ENCODE measurements at regions not wholly inside any gene's neighbourhood (a gene's known extent, or its start where the extent isn't known, plus 50 kb on each side); places are given as distances from the start of the nearest gene placed in this dataset.

- no peak for DNase-seq (ENCODE audit: low spot score)
These were observed 1336.4 kb downstream of the TBC1D22A start for GRCh38 chr22:48098921-48099245.

GRCh38 chr22:48098243-48098920 is 1335.9 kb downstream of the TBC1D22A start:
- DNase-seq (ENCODE audit: low spot score) = no peak

DNA sequence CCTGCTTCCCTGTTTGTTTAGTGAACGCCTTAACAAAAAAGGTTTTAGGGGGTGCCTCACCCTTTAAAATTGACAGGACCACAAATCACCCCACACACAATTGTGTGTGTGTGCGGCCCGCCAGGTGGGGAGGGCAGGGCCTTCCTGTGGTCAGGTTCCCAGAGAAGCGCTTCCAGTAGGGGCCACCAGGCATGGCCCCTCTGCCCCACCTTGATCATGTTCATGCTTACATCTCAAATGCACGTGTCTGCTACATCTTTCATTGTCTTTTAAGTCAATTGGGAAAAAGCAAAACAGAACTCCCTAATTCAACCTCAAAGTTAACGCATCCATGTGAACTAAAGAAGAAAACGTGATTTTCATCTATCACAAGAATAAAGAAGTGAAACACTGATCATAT is 1335.3 kb downstream of the TBC1D22A start:
- DNase-seq (ENCODE audit: low spot score) = no peak

DNA sequence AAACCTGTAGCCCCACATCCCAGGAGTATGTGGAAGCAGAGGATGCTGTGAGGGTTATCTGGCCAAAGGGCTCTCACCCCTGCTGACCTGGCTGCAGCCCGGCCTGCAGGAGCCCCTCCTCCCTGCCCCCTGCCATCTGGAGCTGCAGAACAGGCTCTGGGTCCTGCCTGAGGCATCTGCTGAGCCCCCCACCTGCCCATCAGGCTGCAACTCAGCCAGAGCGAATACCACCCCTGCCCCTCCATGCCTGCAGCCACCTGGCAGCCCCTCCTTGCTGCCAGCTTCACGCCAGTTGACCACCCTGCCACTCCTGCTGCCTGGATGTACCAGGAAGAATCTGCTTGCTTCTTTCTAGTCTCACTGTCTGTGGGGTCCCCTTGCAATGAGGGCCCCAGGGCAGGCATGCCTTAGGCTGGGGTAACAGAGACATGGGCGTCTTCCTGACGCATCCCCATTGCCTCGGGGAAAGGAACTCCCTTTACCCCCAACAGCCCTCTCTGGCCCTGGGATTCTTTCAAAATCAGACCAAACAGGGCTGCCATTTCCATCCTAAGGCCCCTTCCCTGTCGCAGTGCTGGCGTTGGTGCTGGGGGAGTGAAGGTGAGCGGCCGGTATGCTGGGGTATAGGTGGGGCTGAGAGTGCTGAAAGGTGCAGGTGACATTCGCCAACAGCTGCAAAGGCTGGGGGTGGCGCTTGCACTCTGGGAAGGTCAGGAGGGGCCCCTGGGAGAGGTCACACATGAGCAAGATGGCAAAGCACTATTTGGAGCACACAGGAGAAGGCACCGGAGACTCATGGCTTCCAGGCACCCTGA is 1334.6 kb downstream of the TBC1D22A start:
- DNase-seq (ENCODE audit: low spot score) = no peak

DNA sequence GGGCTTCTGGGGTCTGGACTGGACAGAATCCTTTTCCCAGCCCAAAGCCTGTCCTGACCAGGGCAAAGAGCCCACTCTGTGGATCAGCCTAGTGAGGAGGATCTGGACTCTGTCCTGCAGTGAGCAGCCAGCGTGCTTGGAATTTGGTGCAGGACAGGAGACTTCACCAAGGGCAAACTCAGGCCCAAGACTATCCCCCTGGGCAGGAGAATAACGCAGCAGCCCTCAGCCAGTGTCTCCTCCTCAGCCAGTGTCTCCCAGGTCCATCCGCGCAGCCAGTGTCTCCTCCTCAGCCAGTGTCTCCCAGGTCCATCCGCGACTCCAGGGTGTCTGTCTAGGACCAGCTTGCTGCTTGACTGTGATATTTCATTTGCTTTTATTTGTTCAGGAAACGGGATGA is 1334.0 kb downstream of the TBC1D22A start:
- no peak for DNase-seq (ENCODE audit: low spot score)

GRCh38 chr22:48093981-48094380 is 1331.5 kb downstream of the TBC1D22A start:
- DNase-seq (ENCODE audit: low spot score) = no peak

GRCh38 chr22:48092866-48093265 is 1330.4 kb downstream of the TBC1D22A start:
- no peak for DNase-seq (ENCODE audit: low spot score)

DNA sequence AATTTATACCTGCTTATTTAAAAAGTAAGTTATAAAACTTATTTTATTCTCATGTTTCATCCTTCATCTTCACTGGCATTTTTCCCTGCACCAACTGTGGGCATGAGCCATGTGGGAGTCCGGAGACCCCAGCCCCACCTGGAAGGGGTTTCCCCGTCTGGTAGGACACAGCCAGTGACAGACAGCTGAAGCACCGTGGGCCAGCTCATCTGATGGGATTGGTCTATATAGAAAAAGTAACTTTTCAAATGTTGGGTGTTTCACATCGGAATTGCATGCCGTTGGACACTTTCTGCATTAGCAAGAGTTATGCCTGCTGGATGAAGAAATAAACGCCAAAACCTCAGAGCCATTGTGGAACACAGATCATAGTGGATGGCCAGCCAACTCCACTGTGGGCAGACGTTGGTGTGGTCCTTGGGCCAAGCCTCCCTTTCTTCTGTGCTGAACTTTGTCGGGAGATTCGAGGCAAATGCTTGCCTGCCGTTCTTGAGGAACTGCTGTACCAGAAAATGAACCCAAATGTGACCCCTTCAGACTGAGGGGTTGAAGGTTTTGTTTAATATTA is 1329.3 kb downstream of the TBC1D22A start:
- no peak for DNase-seq (ENCODE audit: low spot score)

DNA sequence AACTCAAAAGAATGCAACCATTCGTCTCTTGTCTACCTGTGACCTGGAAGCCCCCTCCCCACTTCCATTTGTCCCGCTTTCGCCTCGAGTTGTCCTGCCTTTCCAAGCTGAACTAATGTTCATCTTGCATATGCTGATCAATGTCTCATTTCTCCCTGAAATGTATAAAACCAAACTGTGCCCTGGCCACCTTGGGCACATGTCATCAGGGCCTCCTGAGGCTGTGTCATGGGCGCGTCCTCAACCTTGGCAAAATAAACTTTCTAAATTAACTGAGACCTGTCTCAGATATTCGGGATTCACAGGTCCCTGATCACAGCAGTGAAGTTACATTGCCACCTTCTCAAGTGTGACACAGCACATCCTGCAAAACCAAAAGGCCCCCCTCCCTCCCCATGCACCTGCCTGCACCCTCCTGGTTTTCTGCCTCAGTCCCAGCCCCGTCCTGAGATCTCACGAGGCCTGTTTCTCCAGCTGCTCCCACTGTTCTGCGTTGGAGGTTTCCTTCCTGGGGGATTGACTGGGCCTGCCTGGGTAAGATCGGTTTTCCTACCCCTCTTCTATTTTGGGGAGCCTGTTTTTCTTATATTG is 1328.7 kb downstream of the TBC1D22A start:
- DNase-seq (ENCODE audit: low spot score) = no peak

GRCh38 chr22:48090332-48090672 is 1327.9 kb downstream of the TBC1D22A start:
- no peak for DNase-seq (ENCODE audit: low spot score)

GRCh38 chr22:48089601-48090331 is 1327.3 kb downstream of the TBC1D22A start:
- no peak for DNase-seq (ENCODE audit: low spot score)

GRCh38 chr22:48088926-48089536 is 1326.6 kb downstream of the TBC1D22A start:
- DNase-seq (ENCODE audit: low spot score) = no peak

DNA sequence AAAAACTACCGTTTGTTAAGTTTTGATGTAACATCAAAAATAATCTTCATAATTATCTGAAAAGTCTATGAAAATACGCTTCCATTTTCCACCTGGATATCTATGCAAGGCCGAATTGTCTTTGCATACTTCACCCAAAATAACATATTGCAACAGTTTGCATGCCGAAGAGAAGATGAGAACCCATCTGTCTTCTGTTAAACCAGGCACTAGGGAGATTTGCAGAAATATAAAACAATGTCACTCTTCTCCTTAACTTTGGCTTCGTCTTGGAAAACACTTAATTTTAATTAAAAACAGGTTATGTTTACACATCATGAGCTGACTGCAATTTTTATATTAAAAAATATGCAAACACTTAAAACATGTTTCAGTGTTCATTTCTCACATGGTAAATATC is 1325.8 kb downstream of the TBC1D22A start:
- DNase-seq (ENCODE audit: low spot score) = no peak

DNA sequence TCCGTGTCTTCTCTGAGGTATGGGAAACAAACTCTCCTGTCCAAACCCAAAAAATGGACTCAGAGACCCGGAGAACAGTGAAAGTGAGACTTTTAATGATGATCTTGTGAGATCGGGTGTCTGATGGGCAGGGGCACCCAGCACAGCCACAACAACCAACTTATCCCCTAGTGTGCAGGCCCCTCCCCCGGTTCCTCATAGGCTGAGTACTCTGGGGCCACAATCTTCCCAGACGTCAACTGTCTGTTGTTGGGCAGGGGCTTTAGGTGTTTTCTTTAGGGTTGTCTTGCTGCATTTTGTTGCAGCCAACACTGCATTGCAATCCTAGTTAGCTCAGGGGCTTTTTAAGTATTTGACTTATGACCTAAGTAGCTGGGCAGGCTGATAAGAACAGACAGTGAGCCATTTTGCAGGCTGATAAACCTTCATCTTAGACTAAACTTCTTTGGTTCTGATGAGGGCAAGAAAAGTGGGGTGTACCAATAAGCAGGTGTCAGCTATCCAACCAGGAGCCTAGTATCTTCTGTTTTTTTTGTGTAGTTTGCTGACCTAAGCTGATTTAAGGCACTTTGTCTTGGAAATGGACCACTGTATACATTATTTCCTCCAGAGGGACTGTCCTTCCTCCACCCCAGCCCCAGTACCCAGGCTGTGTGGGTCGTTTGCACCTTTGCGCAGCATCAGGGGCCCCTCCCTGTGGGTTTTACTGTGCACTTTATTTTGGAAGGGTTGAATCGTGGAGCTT is 1323.6 kb downstream of the TBC1D22A start:
- DNase-seq (ENCODE audit: low spot score) = no peak

- no peak for DNase-seq (ENCODE audit: low spot score)
These were observed 1322.2 kb downstream of the TBC1D22A start for GRCh38 chr22:48084729-48085050.

GRCh38 chr22:48084041-48084728 is 1321.7 kb downstream of the TBC1D22A start:
- no peak for DNase-seq (ENCODE audit: low spot score)

DNA sequence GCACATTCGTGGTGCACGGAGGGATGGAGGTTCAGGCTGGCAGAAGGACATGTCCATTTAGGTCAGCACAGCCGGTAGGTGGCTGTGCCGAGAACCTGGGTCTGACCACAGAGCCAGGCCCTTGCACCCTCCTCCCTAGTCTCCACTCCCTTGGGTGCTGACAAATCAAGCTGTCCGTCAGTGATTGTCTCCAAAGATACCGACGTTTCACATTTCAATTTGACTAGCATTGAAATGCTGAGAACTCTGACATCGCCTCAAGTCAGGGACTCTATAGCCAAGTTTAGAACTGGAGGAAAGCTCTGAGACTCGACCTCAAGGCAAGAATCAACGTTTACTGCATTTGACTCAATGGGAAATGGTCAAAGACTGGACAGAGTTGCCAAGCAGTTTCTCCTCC is 1321.1 kb downstream of the TBC1D22A start:
- no peak for DNase-seq (ENCODE audit: low spot score)

DNA sequence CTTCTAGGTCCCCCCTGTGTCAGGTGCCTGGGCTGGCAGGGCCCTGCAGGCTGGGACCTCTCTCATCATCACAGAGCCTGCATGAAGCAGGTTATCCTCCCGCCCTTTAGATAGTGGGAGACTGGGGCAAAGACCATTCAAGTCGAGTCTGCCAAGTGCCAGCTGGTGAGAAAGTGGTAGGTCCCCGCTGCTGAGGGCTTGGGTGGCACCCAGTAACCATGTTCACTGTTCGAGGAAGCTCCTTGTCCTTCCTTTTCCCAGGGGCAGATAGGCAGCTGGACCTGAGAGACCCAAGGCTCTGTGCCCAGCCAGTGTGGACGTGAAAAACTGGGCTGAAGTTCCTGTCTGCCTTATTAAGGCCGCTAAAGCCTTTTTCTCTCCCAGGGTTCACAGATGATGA is 1319.8 kb downstream of the TBC1D22A start:
- no peak for DNase-seq (ENCODE audit: low spot score)

- no peak for DNase-seq (ENCODE audit: low spot score)
These were observed 1318.8 kb downstream of the TBC1D22A start for GRCh38 chr22:48081281-48081680.

DNA sequence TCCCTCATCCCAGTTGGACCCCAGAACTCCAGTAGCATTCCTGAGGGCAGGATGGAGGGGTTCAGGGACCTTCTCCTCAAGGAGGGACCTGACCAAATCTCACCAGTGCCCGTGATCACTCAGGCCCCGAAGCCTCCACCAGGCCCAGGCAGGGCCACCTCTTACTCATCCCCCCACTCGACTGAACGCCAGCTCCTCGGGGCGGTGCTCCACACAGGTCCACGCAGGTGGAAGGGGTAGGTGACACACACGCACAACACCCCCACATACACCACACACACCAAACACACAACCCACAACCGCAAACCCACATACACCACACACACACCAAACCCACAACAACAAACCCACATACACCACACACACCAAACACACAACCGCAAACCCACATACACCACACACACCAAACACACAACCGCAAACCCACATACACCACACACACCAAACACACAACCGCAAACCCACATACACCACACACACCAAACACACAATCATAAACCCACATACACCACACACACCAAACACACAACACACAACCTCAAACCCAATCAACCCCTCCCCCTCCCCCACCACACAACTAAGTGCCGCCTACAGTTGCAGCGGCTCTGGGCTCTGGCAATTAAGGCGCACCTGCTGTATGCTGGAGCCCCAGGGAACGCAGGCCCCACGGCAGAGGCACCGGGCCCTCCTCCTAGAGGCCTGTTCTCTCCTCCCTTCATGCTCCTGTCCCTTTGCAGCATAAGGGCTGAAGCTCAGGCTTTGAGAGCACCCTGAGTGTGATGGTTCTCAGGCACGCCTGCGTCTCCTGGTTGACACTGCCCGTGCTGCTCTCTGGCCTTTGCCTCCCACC is 1318.1 kb downstream of the TBC1D22A start:
- no peak for DNase-seq (ENCODE audit: low spot score)
